ENCODE measurements at regions not wholly inside any gene's neighbourhood (a gene's known extent, or its start where the extent isn't known, plus 50 kb on each side); places are given as distances from the start of the nearest gene placed in this dataset.
A peak's percentile ranks its signal among the peaks of the same experiment; 100 is the strongest.
"Not testable (repeated sequence)": the region's sequence is repeated elsewhere in the genome, so short reads cannot be mapped to it uniquely, and the experiment has no call there.

- not testable (repeated sequence) for DNase-seq
These were observed 135.4 kb downstream of the ARHGAP11B start for GRCh38 chr15:30761365-30761764.

DNA sequence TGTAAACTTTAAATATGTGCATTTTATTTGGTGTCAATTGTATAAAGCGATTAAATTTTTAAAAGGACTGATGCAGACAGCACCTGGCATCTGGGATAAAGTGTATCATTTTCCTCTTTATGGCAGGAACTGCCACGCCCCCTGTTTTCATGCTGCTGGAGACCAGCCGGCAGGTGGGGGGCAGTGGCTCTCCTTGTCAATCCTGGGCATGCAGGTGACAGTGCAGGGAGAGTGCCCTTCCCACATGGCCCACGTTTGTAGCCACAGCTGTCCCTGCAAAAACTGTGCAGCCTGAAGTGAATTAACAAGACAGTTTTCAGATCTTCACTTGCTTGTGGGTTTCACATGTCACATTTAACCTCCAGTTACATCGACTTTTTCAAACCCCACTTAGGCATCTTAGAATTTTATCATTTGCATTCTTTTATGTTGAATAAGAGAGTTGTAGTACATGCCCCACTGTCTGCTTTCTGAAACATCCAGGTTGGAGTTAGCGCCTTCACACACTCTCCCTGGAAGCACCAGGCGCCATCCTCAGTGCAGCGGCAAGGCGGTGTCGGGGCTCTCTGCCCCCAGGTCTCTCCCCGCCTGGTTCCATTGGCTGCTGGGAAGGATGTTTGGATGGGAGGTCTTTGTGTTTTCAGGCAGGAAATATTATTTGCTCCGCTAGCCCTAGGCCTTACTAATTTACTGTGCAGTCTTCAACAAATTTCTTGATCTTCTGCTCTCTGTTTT lies 134.2 kb upstream of the FAN1 start:
- DNase-seq: not testable (repeated sequence)

GRCh38 chr15:30770759-30771158 lies 133.0 kb upstream of the FAN1 start:
- no peak for DNase-seq

GRCh38 chr15:30783019-30783418 lies 120.7 kb upstream of the FAN1 start:
- no peak for DNase-seq

GRCh38 chr15:30788595-30788994 lies 115.1 kb upstream of the FAN1 start:
- DNase-seq: no peak

- no peak for DNase-seq
These were observed 112.2 kb upstream of the FAN1 start for GRCh38 chr15:30791239-30792175.

DNA sequence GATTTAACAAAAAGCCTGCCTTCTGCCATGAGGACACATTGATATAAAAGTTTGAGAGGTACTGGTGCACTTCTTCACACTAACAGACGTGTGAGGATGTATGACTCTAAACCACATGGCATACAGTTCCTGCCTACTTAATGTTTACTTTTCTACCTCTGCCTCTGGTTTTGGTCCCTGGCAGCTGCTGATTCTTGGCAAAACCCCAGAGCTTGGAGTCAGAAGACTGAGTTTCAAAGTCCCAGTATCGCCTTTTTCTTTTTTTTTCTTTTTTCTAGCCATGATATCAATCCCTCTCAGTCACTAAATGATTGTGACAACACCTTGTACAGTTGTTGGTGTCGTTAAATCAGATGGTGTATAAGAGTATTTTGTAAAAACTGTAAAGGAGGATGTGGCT lies 110.9 kb upstream of the FAN1 start:
- DNase-seq: not testable (repeated sequence)

- DNase-seq: no peak
These were observed 109.3 kb upstream of the FAN1 start for GRCh38 chr15:30794388-30794787.

- peak; percentile 6 for DNase-seq
These were observed 104.2 kb upstream of the FAN1 start for GRCh38 chr15:30799565-30799964.

GRCh38 chr15:30801140-30801895 lies 102.4 kb upstream of the FAN1 start:
- not testable (repeated sequence) for DNase-seq

DNA sequence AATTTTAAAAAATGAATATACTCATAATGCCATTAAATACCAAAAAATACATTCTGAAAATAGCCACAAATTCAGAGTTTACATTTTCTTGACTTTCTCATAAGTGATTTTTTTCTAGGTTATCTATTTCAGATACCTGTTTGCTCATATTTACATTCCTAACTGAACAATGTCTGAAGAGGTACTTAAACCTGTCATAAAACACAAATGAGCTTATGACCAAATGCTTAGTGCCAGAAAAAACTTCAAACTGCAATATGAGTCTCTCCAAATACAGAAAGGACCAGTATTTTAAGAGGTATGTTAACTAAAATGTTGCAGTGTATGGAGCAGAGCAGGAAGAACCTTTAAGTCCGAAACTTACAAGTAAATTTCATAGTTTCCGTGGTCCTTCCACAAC lies 101.7 kb upstream of the FAN1 start:
- DNase-seq: not testable (repeated sequence)

DNA sequence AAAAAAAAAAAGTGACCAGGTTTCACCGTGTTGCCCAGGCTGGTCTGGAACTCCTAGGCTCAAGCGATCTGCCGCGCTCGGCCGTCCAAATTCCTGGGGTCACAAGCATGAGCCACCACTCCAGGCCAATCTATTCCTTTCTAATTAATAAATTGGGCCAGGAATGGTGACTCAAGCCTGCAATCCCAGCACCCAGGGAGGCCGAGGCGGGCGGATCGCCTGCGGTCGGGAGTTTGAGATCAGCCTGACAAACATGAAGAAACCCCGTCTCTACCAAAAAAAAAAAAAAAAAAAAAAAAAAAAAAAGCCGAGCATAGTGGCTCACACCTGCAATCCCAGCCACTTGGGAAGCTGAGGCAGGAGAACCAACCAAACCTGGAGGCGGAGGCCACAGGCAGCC lies 100.0 kb upstream of the FAN1 start:
- not testable (repeated sequence) for DNase-seq

GRCh38 chr15:30816430-30816829 lies 87.3 kb upstream of the FAN1 start:
- DNase-seq: no peak

GRCh38 chr15:30823068-30823813 lies 80.5 kb upstream of the FAN1 start:
- DNase-seq: peak; percentile 19

- no peak for DNase-seq
These were observed 79.1 kb upstream of the FAN1 start for GRCh38 chr15:30824518-30825195.

DNA sequence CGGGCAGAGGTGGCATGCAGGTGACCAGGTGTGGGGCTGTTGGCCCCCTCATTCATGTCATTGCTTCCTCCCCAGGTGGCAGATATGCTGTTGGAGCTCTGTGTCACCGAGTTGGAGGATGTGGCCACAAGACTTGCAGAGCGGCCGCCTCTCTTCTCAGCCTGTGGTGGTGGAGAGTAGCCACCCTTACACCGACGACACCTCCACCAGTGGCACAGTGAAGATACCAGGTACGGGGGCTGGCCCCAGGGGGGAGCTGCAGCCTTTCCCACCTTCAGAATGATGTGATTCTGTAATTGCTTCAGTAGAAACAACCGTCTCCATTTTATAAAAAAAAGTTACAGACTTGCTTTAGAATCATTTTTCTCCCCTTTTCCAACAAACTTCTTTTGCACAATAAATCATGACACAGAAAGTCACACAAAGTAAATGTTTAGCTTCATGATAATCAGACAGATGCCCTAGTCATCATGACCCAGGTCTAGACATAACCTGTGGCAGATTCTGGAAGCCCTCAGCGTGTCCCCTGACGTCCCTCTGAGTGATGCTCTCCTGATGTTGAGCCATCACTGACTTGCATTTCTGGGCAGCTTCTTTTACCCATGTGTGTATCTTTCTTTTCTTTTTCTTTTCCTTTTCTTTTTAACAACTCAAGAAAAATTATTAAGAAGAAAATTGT lies 76.0 kb upstream of the FAN1 start:
- no peak for DNase-seq

DNA sequence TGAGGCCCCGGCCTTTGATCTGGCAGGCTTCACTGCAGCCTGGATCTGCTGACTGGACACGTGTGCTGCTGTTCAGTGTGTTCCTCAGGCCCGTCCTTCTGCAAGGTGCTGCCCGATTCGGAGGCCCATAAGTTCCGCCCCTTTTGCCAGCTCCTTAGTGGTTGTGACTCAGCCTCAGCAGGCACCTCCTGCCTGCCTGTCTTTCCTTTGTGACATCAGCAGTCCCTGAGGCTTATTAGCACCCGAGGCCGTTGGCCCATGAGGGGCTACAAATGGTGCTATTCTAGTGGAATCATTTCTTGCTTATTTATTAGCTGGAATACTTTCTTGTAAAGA lies 75.4 kb upstream of the FAN1 start:
- not testable (repeated sequence) for DNase-seq

GRCh38 chr15:30830961-30831360 lies 72.8 kb upstream of the FAN1 start:
- DNase-seq: no peak

- DNase-seq: not testable (repeated sequence)
These were observed 70.3 kb upstream of the FAN1 start for GRCh38 chr15:30833379-30833778.

GRCh38 chr15:30841639-30842038 lies 62.1 kb upstream of the FAN1 start:
- DNase-seq: not testable (repeated sequence)

- not testable (repeated sequence) for DNase-seq
These were observed 60.8 kb upstream of the FAN1 start for GRCh38 chr15:30842798-30843472.

Measured in NCI-H1436 (cell line).